HUES6 (cell line): ENCODE measurements at regions not wholly inside any gene's neighbourhood (a gene's known extent, or its start where the extent isn't known, plus 50 kb on each side); places are given as distances from the start of the nearest gene placed in this dataset.

Experiments used
- H3K27ac ChIP-seq: 2 replicates; pipeline ENCODE4 v1.7.0; 2013; ENCODE audit warnings: low read depth, mild to moderate bottlenecking, low read length, inconsistent platforms
- H3K27me3 ChIP-seq: 2 replicates; pipeline ENCODE4 v1.6.1; 2013; ENCODE audit warnings: low read length; ENCODE audit not compliant: control insufficient read depth, insufficient read depth
- H3K36me3 ChIP-seq: 2 replicates; pipeline ENCODE4 v1.6.1; 2013; ENCODE audit warnings: low read length; ENCODE audit not compliant: control insufficient read depth, insufficient read depth
- H3K4me1 ChIP-seq: 2 replicates; pipeline ENCODE4 v1.6.1; 2013; ENCODE audit warnings: low read length; ENCODE audit not compliant: control insufficient read depth, insufficient read depth
- H3K4me3 ChIP-seq: 2 replicates; pipeline ENCODE4 v1.5.1; 2013; ENCODE audit warnings: low read depth, low read length
- H3K9ac ChIP-seq: one replicate; pipeline ENCODE4 v1.6.1; 2013; ENCODE audit warnings: mild to moderate bottlenecking, low read length
- H3K9me3 ChIP-seq: 2 replicates; pipeline ENCODE4 v1.6.1; 2013; ENCODE audit warnings: low read depth, low read length; ENCODE audit not compliant: control insufficient read depth, insufficient read depth

GRCh38 chr1:68551459-68551858 lies 54.6 kb upstream of the DEPDC1 start:
- Histone ChIP-seq H3K27me3 (no peaks in the 10 kb centered on the region), H3K27ac (no peak overlapping the region), H3K9me3 (peaks cover 19% of the 10 kb centered on the region), H3K4me3 (no peak overlapping the region), H3K4me1 (no peaks in the 10 kb centered on the region), H3K9ac (no peak overlapping the region), H3K36me3 (no peaks in the 10 kb centered on the region)

- no peaks in the 10 kb centered on the region for H3K4me1 ChIP-seq
- no peak overlapping the region for H3K4me3 ChIP-seq
- no peak overlapping the region for H3K27ac ChIP-seq
- no peak overlapping the region for H3K9ac ChIP-seq
- no peaks in the 10 kb centered on the region for H3K36me3 ChIP-seq
- peaks cover 10% of the 10 kb centered on the region; the same call in 1 of the 2 replicates for H3K9me3 ChIP-seq
- H3K27me3 ChIP-seq: no peaks in the 10 kb centered on the region
These were observed 61.6 kb upstream of the DEPDC1 start for GRCh38 chr1:68558321-68559026.

GRCh38 chr1:68565923-68566322 lies 69.0 kb upstream of the DEPDC1 start:
- no peak overlapping the region for H3K4me3 ChIP-seq
- no peak overlapping the region for H3K27ac ChIP-seq
- H3K27me3 ChIP-seq: no peaks in the 10 kb centered on the region
- no peak overlapping the region for H3K9ac ChIP-seq
- H3K4me1 ChIP-seq: peaks cover 5% of the 10 kb centered on the region; the same call in 1 of the 2 replicates
- no peaks in the 10 kb centered on the region for H3K9me3 ChIP-seq
- H3K36me3 ChIP-seq: no peaks in the 10 kb centered on the region

- no peaks in the 10 kb centered on the region for H3K27me3 ChIP-seq
- no peak overlapping the region for H3K4me3 ChIP-seq
- no peak overlapping the region for H3K9ac ChIP-seq
- H3K36me3 ChIP-seq: no peaks in the 10 kb centered on the region
- no peak overlapping the region for H3K27ac ChIP-seq
- peaks cover 2% of the 10 kb centered on the region; the same call in 1 of the 2 replicates for H3K4me1 ChIP-seq
- no peaks in the 10 kb centered on the region for H3K9me3 ChIP-seq
These were observed 74.0 kb upstream of the DEPDC1 start for GRCh38 chr1:68570871-68571270.

GRCh38 chr1:68571454-68572235 lies 74.8 kb upstream of the DEPDC1 start:
- Histone ChIP-seq H3K9ac (no peak overlapping the region), H3K4me1 (no peaks in the 10 kb centered on the region), H3K9me3 (no peaks in the 10 kb centered on the region), H3K27ac (no peak overlapping the region), H3K36me3 (no peaks in the 10 kb centered on the region), H3K27me3 (no peaks in the 10 kb centered on the region), H3K4me3 (no peak overlapping the region)

GRCh38 chr1:68585351-68585750 lies 88.5 kb upstream of the DEPDC1 start:
- Histone ChIP-seq H3K9ac (no peak overlapping the region), H3K27me3 (no peaks in the 10 kb centered on the region), H3K9me3 (no peaks in the 10 kb centered on the region; the same call in 1 of the 2 replicates), H3K4me1 (no peaks in the 10 kb centered on the region), H3K36me3 (no peaks in the 10 kb centered on the region), H3K27ac (no peak overlapping the region), H3K4me3 (no peak overlapping the region)

- H3K27me3 ChIP-seq: no peaks in the 10 kb centered on the region
- H3K4me3 ChIP-seq: no peak overlapping the region
- H3K36me3 ChIP-seq: no peaks in the 10 kb centered on the region
- H3K9ac ChIP-seq: no peak overlapping the region
- H3K27ac ChIP-seq: no peak overlapping the region
- no peaks in the 10 kb centered on the region for H3K4me1 ChIP-seq
- H3K9me3 ChIP-seq: no peaks in the 10 kb centered on the region; the same call in 1 of the 2 replicates
These were observed 89.9 kb upstream of the DEPDC1 start for GRCh38 chr1:68586766-68587165.

- Histone ChIP-seq H3K27me3 (no peaks in the 10 kb centered on the region), H3K9me3 (no peaks in the 10 kb centered on the region; the same call in 1 of the 2 replicates), H3K9ac (no peak overlapping the region), H3K4me3 (no peak overlapping the region), H3K4me1 (no peaks in the 10 kb centered on the region), H3K36me3 (no peaks in the 10 kb centered on the region), H3K27ac (no peak overlapping the region)
These were observed 91.4 kb upstream of the DEPDC1 start for GRCh38 chr1:68588304-68588703.

- H3K9ac ChIP-seq: no peak overlapping the region
- H3K4me1 ChIP-seq: no peaks in the 10 kb centered on the region
- no peak overlapping the region for H3K27ac ChIP-seq
- H3K36me3 ChIP-seq: no peaks in the 10 kb centered on the region
- H3K27me3 ChIP-seq: no peaks in the 10 kb centered on the region
- no peak overlapping the region for H3K4me3 ChIP-seq
- no peaks in the 10 kb centered on the region for H3K9me3 ChIP-seq
These were observed 93.6 kb upstream of the DEPDC1 start for GRCh38 chr1:68590473-68590872.

- Histone ChIP-seq H3K4me1 (no peaks in the 10 kb centered on the region), H3K27ac (no peak overlapping the region), H3K4me3 (no peak overlapping the region), H3K9me3 (no peaks in the 10 kb centered on the region), H3K9ac (no peak overlapping the region), H3K27me3 (no peaks in the 10 kb centered on the region), H3K36me3 (no peaks in the 10 kb centered on the region)
These were observed 98.0 kb upstream of the DEPDC1 start for GRCh38 chr1:68594851-68595250.

GRCh38 chr1:68600049-68600661 lies 103.3 kb upstream of the DEPDC1 start:
- H3K9ac ChIP-seq: no peak overlapping the region
- no peaks in the 10 kb centered on the region for H3K36me3 ChIP-seq
- no peak overlapping the region for H3K27ac ChIP-seq
- no peaks in the 10 kb centered on the region for H3K27me3 ChIP-seq
- H3K4me3 ChIP-seq: no peak overlapping the region
- H3K4me1 ChIP-seq: peaks cover 7% of the 10 kb centered on the region; the same call in 1 of the 2 replicates
- no peaks in the 10 kb centered on the region for H3K9me3 ChIP-seq
